AG04450 (cell line): ENCODE measurements at regions not wholly inside any gene's neighbourhood (a gene's known extent, or its start where the extent isn't known, plus 50 kb on each side); places are given as distances from the start of the nearest gene placed in this dataset.

Source experiments
- CTCF ChIA-PET: fragments of 300-600, 350-600 bp; formaldehyde crosslinking; extraction: SDS; loops from one replicate; lab custom pipeline; 2022; ENCODE audit warnings: antibody characterized with exemption, inconsistent platforms; lab: Charles Lee
- POLR2A ChIA-PET: fragments of 350-600 bp; formaldehyde crosslinking; extraction: SDS; loops from one replicate; lab custom pipeline; 2021; ENCODE audit warnings: antibody characterized with exemption, inconsistent platforms; lab: Yijun Ruan, JAX
- DNase-seq: peaks from one replicate; pipeline ENCODE4 v3.0.0-alpha.2; 2011; ENCODE audit warnings: low read depth, low spot score
- H3K27ac ChIP-seq: one replicate; pipeline ENCODE4 v1.5.1; 2012; ENCODE audit warnings: low read depth, low read length, control low read depth
- H3K27me3 ChIP-seq: one replicate; pipeline ENCODE4 v1.6.0; 2012; ENCODE audit warnings: low read length; ENCODE audit not compliant: control insufficient read depth, insufficient read depth
- H3K4me3 ChIP-seq: 2 replicates; pipeline ENCODE4 v1.5.1; 2011; ENCODE audit warnings: mild to moderate bottlenecking, low read depth, low read length, control low read depth
- H3K9me3 ChIP-seq: 2 replicates; pipeline ENCODE4 v1.5.1; 2012; ENCODE audit warnings: low read length; ENCODE audit not compliant: control insufficient read depth, insufficient read depth
- CTCF ChIP-seq: IDR thresholded peaks from 2 replicates; pipeline ENCODE4 v1.5.1; 2011; ENCODE audit warnings: low read depth, low read length, control low read depth, inconsistent platforms

GRCh38 chr10:60542657-60543056, 153.0 kb upstream of the ANK3 start:
- ChIA-PET CTCF (interaction anchor here (0.7 kb wide), 2 partner anchors 101 to 444 kb away, joined by 3 read pairs; no protein-coding TSS in a partner anchor), POLR2A (no interaction called here)
- H3K27me3 ChIP-seq: no peaks in the 10 kb centered on the region
- H3K4me3 ChIP-seq: no peak overlapping the region
- no peak for TF ChIP-seq CTCF
- H3K27ac ChIP-seq: no peak overlapping the region
- H3K9me3 ChIP-seq: no peaks in the 10 kb centered on the region
- DNase-seq: no peak

GRCh38 chr10:60541451-60541850, 151.8 kb upstream of the ANK3 start:
- Histone ChIP-seq H3K27me3 (no peaks in the 10 kb centered on the region), H3K27ac (no peak overlapping the region), H3K9me3 (no peaks in the 10 kb centered on the region), H3K4me3 (no peak overlapping the region)
- ChIA-PET CTCF (no interaction called here), POLR2A (no interaction called here)
- no peak for DNase-seq
- TF ChIP-seq CTCF: no peak

GRCh38 chr10:60537697-60538096, 148.0 kb upstream of the ANK3 start:
- ChIA-PET CTCF (no interaction called here), POLR2A (no interaction called here)
- Histone ChIP-seq H3K9me3 (no peaks in the 10 kb centered on the region), H3K4me3 (no peak overlapping the region), H3K27ac (no peak overlapping the region), H3K27me3 (no peaks in the 10 kb centered on the region)
- no peak for DNase-seq
- no peak for TF ChIP-seq CTCF

- Histone ChIP-seq H3K27ac (no peak overlapping the region), H3K4me3 (no peak overlapping the region), H3K9me3 (no peaks in the 10 kb centered on the region), H3K27me3 (no peaks in the 10 kb centered on the region)
- POLR2A ChIA-PET: no interaction called here
- CTCF ChIA-PET: interaction anchor here (0.6 kb wide), 1 partner anchor 300 kb away, joined by 3 read pairs; no protein-coding TSS in a partner anchor
- no peak for TF ChIP-seq CTCF
- DNase-seq: no peak
Observed at GRCh38 chr10:60536529-60537114, 146.9 kb upstream of the ANK3 start.

- Histone ChIP-seq H3K27me3 (no peaks in the 10 kb centered on the region), H3K9me3 (no peaks in the 10 kb centered on the region), H3K27ac (no peak overlapping the region), H3K4me3 (no peak overlapping the region)
- CTCF ChIA-PET: no interaction called here
- POLR2A ChIA-PET: no interaction called here
- no peak for DNase-seq
- no peak for TF ChIP-seq CTCF
Observed at GRCh38 chr10:60535427-60535826, 145.8 kb upstream of the ANK3 start.
